HCT116 (cell line): ENCODE measurements at regions not wholly inside any gene's neighbourhood (a gene's known extent, or its start where the extent isn't known, plus 50 kb on each side); places are given as distances from the start of the nearest gene placed in this dataset.

Experiments
- ATAC-seq: fragments of 200-7000 bp; cut with Tn5 transposase; 2 replicates; pipeline ENCODE4 v1.9.1; 2020; ENCODE audit warnings: mild to moderate bottlenecking, moderate library complexity
- BruUV-seq: library from RNA; stranded (reverse); fragments of 400-500 nt; replicated peaks from 2 replicates; lab custom pipeline; 2021; lab: Mats Ljungman, UMichigan
- CTCF ChIA-PET: fragments of 300-600 bp; sonication (Branson Sonifier 250); formaldehyde crosslinking; loops from one replicate; lab custom pipeline; 2021; ENCODE audit warnings: antibody characterized with exemption; lab: Charles Lee
- POLR2A ChIA-PET: fragments of 300-600, 350-600 bp; sonication (Branson Sonifier 250); formaldehyde crosslinking; loops from one replicate; lab custom pipeline; 2021; ENCODE audit warnings: antibody characterized with exemption; lab: Charles Lee
- RAD21 ChIA-PET, 2 experiments: fragments of 300-600 bp; sonication (Branson Sonifier 250); formaldehyde crosslinking; loops; one replicate each; lab custom pipeline; 2023; ENCODE audit warnings: low total read pairs in 2 of 2; ENCODE audit not compliant: uncharacterized antibody in 2 of 2, unreplicated experiment in 2 of 2, low non-redundant PET in 1 of 2; lab: Charles Lee
- DNase-seq: peaks from one replicate; pipeline ENCODE4 v3.0.0-alpha.2; 2010; ENCODE audit warnings: low read depth, low spot score
- H2AFZ ChIP-seq: fragments of 200-600 bp; shearing (Covaris generic), sonication (generic); 2 replicates; pipeline ENCODE4 v1.6.1; 2017; ENCODE audit warnings: low read depth, mixed run types, mixed read lengths, antibody characterized with exemption, low read length; ENCODE audit not compliant: poor library complexity, severe bottlenecking
- H3K27ac ChIP-seq: 2 replicates; pipeline ENCODE4 v1.5.1; 2012; ENCODE audit warnings: low read depth, low read length
- H3K27me3 ChIP-seq: fragments of 200-600 bp; sonication (generic); 2 replicates; pipeline ENCODE4 v1.6.1; 2016; ENCODE audit warnings: mixed run types, low read length, mixed read lengths; ENCODE audit not compliant: insufficient read depth
- H3K36me3 ChIP-seq, 2 experiments: fragments of 200-500 bp in 1 of 2; fragments of 200-600 bp in 1 of 2; sonication (Bioruptor generic) in 1 of 2; sonication (generic) in 1 of 2; 2 replicates each; pipeline versions ENCODE4 v1.5.1 to v1.6.1; 2014 to 2016; ENCODE audit warnings: low read length in 2 of 2, inconsistent platforms in 1 of 2, mixed read lengths in 1 of 2, mixed run types in 1 of 2; ENCODE audit not compliant: insufficient read depth in 2 of 2, control insufficient read depth in 1 of 2
- H3K4me1 ChIP-seq, 2 experiments: fragments of 200-600 bp in 1 of 2; sonication (generic) in 1 of 2; 2 replicates each; pipeline versions ENCODE4 v1.5.1 to v1.6.1; 2012 to 2017; ENCODE audit warnings: low read length in 2 of 2, inconsistent platforms in 1 of 2, mild to moderate bottlenecking in 1 of 2, mixed read lengths in 1 of 2, mixed run types in 1 of 2, moderate library complexity in 1 of 2; ENCODE audit not compliant: insufficient read depth in 2 of 2, control insufficient read depth in 1 of 2
- H3K4me2 ChIP-seq: fragments of 200-600 bp; sonication (generic); 2 replicates; pipeline ENCODE4 v1.6.1; 2017; ENCODE audit warnings: mixed run types, low read length, mixed read lengths
- H3K4me3 ChIP-seq, 2 experiments: fragments of 200-600 bp in 1 of 2; sonication (generic) in 1 of 2; replicated peaks in 1 of 2; 2 replicates each; pipeline ENCODE4 v1.5.1; 2011 to 2016; ENCODE audit warnings: low read length in 2 of 2, control low read depth in 1 of 2, low read depth in 1 of 2, mild to moderate bottlenecking in 1 of 2, mixed read lengths in 1 of 2, mixed run types in 1 of 2
- H3K79me2 ChIP-seq: fragments of 200-600 bp; sonication (generic); 2 replicates; pipeline ENCODE4 v1.6.1; 2017; ENCODE audit warnings: mild to moderate bottlenecking, mixed run types, low read length, moderate library complexity, mixed read lengths; ENCODE audit not compliant: insufficient read depth
- H3K9ac ChIP-seq: fragments of 200-600 bp; sonication (generic); 2 replicates; pipeline ENCODE4 v1.6.1; 2016; ENCODE audit warnings: low read length, mixed read lengths
- H3K9me2 ChIP-seq: fragments of 200-600 bp; sonication (generic), shearing (Covaris generic); 2 replicates; pipeline ENCODE4 v1.6.1; 2017; ENCODE audit warnings: mixed run types, mild to moderate bottlenecking, moderate library complexity; ENCODE audit not compliant: insufficient read depth
- H3K9me3 ChIP-seq, 2 experiments: fragments of 200-500 bp in 1 of 2; fragments of 200-600 bp in 1 of 2; sonication (Bioruptor generic) in 1 of 2; sonication (generic) in 1 of 2; 2 replicates each; pipeline ENCODE4 v1.6.1; 2014 to 2017; ENCODE audit warnings: low read length in 2 of 2, mixed read lengths in 2 of 2, inconsistent platforms in 1 of 2, low read depth in 1 of 2, mild to moderate bottlenecking in 1 of 2, mixed run types in 1 of 2, moderate library complexity in 1 of 2; ENCODE audit not compliant: control insufficient read depth in 1 of 2, insufficient read depth in 1 of 2
- H4K20me1 ChIP-seq: fragments of 200-600 bp; sonication (generic), shearing (Covaris generic); 2 replicates; pipeline ENCODE4 v1.6.1; 2017; ENCODE audit warnings: mixed run types, mild to moderate bottlenecking, moderate library complexity; ENCODE audit not compliant: insufficient read depth
- EZH2 ChIP-seq: fragments of 200-600 bp; sonication (generic); IDR thresholded peaks from 2 replicates; pipeline ENCODE4 v1.6.1; 2017; ENCODE audit warnings: antibody characterized with exemption, mixed run types
- POLR2AphosphoS5 ChIP-seq: IDR thresholded peaks from 2 replicates; pipeline ENCODE4 v1.6.1; 2011; ENCODE audit warnings: mild to moderate bottlenecking, low read depth, low read length, moderate library complexity
- REST ChIP-seq: IDR thresholded peaks from 2 replicates; pipeline ENCODE4 v1.6.1; 2012; ENCODE audit warnings: low read depth
- SRF ChIP-seq: IDR thresholded peaks from 2 replicates; pipeline ENCODE4 v1.6.1; 2012; ENCODE audit warnings: low read depth
- intact Hi-C: fragments of 100-400 bp; cut with micrococcal nuclease; formaldehyde crosslinking; loops from 2 replicates; pipeline ENCODE4 v1.10.0; 2022
- TF ChIP-seq, protein P1 (sequence below): IDR thresholded peaks from 2 replicates; pipeline ENCODE4 v1.6.1; 2011; ENCODE audit warnings: mild to moderate bottlenecking, low read length, moderate library complexity; ENCODE audit not compliant: insufficient replicate concordance; ENCODE audit errors: extremely low read depth
- TF ChIP-seq, protein P2 (sequence below): IDR thresholded peaks from 2 replicates; pipeline ENCODE4 v1.6.1; 2012

DNA sequence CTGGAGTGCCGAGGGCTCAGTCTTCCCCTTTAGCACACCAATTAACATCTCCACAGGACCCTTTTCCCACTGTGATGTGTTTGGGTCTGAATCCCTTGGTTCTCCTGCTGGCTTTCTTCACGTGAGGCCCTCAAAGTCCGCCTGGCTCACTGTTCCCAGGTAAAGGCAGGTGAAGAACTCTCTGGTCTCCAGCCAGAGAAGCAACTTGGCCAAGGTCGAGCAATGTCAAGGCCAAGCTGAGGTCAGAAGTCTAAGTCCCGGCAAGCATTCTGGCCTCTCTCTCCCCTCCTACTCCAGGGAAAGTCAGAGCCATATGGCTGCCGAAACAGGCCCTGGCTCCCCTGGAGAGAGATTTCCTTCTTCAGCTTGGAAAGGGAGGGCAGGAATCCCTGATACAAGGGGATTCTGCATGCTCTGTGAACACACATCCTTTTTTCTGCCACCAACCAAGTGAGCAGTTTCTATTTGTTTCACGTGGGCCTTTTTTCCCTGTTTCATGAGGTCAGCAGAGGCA lies 61.4 kb upstream of the ESRRB start:
- ChIA-PET POLR2A (no interaction called here), CTCF (no interaction called here)
- Histone ChIP-seq H4K20me1 (no peaks in the 10 kb centered on the region), H3K27ac (no peak overlapping the region), H3K4me1 (no peaks in the 10 kb centered on the region), H3K79me2 (no peaks in the 10 kb centered on the region), H3K4me2 (no peak overlapping the region), H3K9me2 (no peaks in the 10 kb centered on the region), H3K36me3 (no peaks in the 10 kb centered on the region), H2AFZ (no peak overlapping the region)
- intact Hi-C loops: no loop called here
- DNase-seq (no peak), ATAC-seq (no peak)
- TF ChIP-seq REST: no peak
- no peak for TF ChIP-seq POLR2AphosphoS5
- TF ChIP-seq, protein P1, sequence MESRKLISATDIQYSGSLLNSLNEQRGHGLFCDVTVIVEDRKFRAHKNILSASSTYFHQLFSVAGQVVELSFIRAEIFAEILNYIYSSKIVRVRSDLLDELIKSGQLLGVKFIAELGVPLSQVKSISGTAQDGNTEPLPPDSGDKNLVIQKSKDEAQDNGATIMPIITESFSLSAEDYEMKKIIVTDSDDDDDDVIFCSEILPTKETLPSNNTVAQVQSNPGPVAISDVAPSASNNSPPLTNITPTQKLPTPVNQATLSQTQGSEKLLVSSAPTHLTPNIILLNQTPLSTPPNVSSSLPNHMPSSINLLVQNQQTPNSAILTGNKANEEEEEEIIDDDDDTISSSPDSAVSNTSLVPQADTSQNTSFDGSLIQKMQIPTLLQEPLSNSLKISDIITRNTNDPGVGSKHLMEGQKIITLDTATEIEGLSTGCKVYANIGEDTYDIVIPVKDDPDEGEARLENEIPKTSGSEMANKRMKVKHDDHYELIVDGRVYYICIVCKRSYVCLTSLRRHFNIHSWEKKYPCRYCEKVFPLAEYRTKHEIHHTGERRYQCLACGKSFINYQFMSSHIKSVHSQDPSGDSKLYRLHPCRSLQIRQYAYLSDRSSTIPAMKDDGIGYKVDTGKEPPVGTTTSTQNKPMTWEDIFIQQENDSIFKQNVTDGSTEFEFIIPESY: no peak
- TF ChIP-seq, protein P2, sequence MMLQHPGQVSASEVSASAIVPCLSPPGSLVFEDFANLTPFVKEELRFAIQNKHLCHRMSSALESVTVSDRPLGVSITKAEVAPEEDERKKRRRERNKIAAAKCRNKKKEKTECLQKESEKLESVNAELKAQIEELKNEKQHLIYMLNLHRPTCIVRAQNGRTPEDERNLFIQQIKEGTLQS: no peak
- no peak for TF ChIP-seq SRF
- no peak for TF ChIP-seq EZH2
- TF ChIP-seq, all 23 proteins: peak for 0
- Histone ChIP-seq H3K9me3 (no peaks in the 10 kb centered on the region), H3K27me3 (no peaks in the 10 kb centered on the region), H3K4me3 (no peak overlapping the region), H3K9ac (no peak overlapping the region)
- RAD21 ChIA-PET: no interaction called here
- BruUV-seq: no TSS peak
